ENCODE measurements at regions not wholly inside any gene's neighbourhood (a gene's known extent, or its start where the extent isn't known, plus 50 kb on each side); places are given as distances from the start of the nearest gene placed in this dataset.
"Not testable (repeated sequence)": the region's sequence is repeated elsewhere in the genome, so short reads cannot be mapped to it uniquely, and the experiment has no call there.

DNA sequence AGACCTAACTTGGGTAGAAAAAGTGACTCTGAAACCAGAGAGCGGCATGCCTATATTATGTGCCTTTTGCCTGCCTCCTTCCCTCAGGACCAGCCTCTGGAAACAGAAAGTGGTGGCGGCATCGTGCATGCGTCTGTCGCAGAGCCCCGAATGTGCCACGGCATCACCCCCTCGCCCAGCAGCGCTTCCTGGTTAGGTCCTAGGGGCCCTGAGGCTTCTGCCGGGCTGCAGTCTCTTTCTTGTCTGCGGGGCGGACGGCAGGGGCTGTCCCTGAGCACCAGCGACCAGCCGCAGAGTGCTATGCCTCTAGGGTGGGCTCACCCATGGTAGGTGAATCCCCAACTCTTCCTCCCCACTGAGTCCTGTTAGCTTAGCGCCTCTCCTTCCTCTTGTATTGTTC is 68.7 kb downstream of the VSIG4 start:
- no peak for DNase-seq (ENCODE audit: low spot score)

DNA sequence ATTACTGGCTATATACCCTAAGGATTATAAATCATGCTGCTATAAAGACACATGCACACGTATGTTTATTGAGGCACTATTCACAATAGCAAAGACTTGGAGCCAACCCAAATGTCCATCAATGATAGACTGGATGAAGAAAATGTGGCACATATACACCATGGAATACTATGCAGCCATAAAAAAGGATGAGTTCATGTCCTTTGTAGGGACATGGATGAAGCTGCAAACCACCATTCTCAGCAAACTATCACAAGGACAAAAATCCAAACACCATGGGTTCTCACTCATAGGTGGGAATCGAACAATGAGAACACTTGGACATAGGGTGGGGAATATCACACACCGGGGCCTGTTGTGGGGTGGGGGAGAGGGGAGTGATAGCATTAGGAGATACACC is 72.7 kb downstream of the VSIG4 start:
- not testable (repeated sequence) for DNase-seq (ENCODE audit: low spot score)

DNA sequence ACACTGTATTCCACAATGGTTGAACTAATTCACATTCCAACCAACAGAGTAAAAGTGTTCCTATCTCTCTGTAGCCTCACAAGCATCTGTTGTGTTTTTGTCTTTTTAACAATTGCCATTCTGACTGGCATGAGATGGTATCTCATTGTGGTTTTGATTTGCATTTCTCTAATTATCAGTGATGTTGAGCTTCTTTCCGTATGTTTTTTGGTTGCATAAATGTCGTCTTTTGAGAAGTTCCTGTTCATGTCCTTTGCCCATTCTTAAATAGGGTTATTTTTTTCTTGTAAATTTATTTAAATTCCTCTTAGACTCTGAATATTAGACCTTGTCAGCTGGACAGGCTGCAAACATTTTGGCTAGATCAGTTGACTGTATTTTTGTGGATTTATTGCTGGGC is 78.2 kb downstream of the VSIG4 start:
- no peak for DNase-seq (ENCODE audit: low spot score)

DNA sequence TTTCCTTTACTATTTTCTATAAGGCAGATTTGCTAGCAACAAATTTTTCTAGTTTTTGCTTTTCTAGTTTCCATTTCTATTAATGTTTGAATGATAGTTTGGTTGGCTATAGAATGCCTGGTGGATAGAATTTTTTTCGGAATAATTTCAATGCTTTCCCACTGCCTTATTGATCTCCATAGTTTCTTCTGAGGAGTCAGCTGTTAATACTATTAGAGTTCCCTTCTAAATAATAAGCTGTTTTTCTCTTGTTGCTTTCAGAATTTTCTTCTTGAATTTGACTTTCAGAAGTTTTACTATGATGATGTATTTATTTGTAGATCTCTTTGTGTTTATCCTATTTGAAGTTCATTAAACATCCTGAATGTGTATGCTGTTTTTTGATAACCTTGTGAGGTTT is 91.8 kb downstream of the VSIG4 start:
- DNase-seq (ENCODE audit: low spot score): no peak

DNA sequence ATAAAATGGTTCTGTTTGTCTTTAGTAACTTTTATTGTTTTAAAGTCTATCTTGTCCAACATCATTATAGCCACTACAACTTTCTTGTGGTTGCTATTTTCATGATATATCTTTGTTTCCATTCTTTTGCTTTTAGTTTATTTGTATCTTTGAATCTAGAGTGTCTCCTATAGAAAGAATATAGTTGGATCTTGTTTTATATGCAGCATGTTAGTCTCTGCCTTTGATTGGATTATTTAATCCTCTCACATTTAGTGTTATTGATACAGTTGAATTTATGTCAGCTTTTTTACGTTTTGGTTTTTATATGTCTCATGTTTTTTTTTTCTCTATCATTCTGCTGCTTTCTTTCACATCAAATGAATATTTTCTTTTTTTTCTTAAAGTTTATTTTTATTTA is 98.1 kb downstream of the VSIG4 start:
- no peak for DNase-seq (ENCODE audit: low spot score)

DNA sequence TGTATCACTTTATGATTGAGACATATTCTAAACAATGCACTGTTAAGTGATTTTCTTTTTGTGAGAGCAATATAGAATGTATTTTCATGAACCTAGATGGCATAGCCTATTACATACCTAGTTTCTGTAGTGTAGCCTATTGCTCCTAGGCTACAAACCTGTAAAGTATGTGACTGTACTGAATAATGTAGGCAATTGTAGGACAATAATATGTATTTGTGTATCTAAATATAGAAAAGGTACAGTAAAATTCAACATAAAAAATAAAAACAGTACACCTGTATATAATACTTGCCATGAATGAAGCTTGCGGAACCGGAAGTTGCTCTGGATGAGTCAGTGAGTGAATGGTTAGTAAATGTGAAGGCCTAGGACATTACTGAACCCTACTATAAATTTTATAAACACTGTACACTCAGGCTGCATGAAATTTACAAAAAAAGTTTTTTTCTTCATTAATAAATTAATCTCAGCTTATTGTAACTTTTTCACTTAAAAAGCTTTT is 106.7 kb downstream of the VSIG4 start:
- DNase-seq (ENCODE audit: low spot score): no peak

DNA sequence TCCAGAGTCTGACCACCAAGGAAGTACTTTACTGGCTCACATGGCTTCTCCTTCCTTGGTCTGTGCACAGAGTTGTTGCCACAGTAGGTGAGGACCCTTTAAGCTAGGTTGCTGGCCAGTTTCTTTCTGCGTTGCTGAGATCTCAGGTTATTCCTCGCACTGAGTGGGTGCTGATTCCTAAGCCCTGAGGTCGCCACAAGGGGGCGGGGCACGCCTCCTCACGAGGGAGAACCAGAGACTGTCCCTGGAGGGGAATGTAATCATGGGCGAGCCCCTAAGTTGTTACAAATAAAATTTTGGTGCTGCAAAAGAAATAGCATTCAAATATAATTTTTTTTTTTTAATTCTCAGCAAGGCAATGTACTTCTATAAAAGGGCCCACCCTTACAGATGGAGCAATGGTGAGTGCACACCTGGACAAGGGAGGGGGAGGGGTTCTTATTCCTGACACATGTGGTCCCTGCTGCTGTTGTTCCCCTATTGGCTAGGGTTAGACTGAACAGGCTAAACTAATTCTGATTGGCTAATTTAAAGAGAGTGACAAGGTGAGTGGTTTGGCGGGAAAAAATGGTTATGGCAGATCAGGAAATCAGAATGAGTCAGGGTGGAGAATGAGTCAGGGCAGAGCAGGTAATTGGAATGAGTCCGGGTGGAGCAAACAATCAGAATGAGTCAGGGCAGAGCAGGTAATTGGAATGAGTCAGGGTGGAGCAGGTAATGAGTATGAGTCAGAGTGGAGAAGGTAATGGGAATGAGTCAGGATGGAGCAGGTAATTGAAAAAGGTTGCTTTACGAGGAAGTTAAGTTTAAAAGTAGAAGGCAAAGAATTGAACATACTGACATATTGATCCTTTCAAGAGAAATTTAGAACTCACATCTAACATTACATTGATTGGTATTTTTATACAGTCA is 107.5 kb downstream of the VSIG4 start:
- DNase-seq (ENCODE audit: low spot score): peak; percentile 40

DNA sequence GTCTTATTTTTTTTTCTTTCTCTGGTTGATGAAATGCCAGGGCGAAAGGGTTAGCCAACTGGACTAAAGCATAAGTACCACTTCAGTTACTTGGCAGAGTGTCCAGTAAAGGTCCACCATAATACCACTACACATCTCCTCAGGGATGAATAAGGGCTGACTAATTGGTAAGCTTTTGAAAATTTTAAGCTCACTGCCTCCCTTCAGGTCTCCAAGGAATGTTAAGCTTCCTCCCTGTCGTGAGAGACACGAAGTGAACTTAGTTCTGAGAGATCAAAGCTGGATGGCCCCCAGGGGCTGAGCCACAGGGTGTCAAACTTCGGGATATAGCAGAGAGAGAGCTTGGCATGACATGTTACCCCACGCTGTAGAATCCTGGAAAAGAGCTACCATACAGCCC is 111.4 kb downstream of the VSIG4 start:
- DNase-seq (ENCODE audit: low spot score): no peak

DNA sequence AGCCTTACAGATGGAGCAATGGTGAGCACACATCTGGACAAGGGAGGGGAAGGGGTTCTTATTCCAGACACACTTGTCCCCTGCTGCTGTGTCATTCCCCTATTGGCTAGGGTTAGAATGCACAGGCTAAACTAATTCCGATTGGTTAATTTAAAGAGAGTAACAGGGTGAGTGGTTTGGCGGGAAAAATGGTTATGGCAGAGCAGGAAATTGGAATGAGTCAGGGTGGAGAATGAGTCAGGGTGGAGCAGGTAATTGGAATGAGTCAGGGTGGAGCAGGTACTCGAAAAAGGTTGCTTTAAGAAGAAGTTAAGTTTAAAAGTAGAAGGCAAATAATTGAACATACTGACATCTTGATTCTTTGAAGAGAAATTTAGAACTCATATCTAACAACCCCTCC is 112.5 kb downstream of the VSIG4 start:
- DNase-seq (ENCODE audit: low spot score): peak; percentile 1

DNA sequence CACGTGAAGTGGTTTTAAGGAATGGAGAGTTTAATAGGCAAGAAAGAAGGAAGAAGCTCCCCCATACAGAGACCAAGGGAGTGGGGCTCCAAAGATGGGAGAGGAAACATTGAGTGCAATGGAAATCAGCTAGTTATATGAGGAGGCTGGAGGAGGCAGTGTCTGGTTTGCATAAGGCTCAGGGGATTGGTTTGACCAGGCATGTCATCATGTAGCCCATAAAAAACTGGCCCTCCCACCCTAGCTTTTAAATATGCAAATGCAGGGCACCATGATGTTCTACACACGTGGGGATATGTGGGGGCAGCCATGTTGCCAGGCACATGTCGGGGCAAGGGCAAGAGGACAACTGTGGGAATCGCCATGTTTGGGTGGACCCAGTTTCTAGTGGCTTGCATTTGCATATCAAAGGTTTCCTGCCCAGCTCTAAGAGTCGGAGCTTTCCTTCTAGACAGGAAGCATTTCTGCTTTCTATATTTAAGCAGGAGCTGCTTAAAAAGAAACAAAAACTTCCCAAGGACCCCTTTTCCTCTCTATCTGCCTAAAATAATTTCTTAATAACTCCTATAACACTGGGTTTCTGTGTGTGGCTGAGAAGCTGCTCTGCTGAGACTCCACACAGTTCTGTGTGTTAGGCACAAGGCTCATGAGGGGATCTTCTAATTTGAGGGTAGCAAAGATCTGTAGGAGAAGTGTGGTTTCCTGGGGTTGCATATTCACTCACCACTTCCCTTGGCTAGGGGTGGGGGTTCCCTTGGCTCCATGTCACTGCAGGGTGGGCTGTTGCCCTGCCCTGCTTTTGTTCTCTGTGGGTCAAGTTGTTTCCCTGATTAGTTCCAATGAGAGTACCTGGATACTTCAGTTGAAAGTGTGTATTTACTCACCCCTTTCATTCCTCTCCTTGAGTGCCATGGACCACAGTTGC is 113.5 kb downstream of the VSIG4 start:
- peak; percentile 42 for DNase-seq (ENCODE audit: low spot score)

DNA sequence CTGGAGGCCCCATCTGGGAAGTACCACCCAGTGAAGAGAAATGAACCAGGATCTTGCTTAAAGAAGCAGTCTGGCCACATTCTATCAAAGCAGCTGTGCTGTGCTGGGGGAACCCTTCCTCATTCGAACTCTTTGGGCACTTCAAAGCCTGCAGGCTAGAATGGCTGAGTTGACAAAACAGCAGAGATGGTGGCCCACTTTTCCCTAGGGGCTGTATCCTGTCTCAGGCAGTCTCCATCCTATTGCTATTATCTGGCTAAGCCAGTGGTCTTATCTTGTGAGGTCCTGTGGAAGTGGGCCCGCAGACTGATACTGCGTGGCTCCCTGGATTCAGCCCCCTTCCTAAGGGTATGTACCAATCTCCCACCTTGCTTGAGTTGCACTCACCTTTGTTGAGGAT is 114.3 kb downstream of the VSIG4 start:
- no peak for DNase-seq (ENCODE audit: low spot score)

DNA sequence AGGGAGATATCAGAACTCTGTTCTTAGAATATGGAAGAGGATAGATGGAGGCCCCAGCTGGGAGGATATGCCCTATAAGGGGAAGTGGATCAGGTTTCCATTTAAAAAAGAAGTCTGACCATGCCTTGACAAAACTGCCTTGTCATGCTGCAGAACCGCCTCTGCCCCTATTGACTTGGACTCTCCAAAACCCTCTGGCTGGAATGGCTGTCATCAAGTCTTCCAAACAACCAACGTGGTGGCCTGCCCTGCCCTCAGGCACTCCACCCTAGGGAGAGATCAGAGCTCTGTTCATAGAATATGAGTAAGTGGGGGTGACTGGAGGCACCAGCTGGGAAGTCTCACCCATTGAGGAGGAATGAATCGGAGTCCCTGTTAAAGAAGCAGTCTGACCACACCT is 114.9 kb downstream of the VSIG4 start:
- no peak for DNase-seq (ENCODE audit: low spot score)

DNA sequence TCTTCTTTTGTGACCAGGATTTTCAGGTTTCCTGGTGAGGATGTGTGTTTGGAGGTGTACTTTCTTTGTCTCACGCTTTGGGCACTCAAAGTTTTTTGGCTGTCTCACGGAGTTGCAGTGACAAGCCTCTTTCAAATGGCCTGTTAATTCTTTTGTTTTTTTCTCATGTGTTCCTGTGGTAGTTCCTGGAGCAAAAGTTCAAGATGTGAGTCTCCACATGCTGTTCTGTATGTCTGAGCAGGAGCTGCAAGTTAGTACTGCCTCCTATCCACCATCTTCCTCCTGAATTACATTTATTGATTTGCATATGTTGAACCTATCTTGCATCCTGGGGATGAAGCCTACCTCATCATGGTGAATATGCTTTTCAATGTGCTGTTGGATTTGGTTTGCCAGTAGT is 118.5 kb downstream of the VSIG4 start:
- no peak for DNase-seq (ENCODE audit: low spot score)

DNA sequence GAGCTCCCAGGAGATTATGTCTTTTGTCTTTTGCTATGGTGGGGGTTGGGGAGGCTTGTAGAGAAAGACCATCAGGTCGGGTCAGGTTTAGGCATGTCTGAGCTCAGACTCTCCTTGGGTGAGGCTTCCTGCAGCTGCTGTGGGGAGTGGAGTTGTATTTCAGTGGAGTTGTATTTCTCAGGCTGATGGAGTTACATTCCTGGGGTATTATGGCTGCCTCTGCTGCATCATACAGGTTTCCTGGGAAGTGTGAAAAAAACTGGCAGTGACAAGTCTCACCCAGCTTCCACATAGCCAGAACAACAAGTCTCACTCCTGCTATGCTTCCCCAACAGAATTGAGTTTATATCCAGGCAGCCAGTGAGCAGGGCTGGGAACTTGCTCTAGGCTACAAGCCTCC is 119.3 kb downstream of the VSIG4 start:
- no peak for DNase-seq (ENCODE audit: low spot score)

DNA sequence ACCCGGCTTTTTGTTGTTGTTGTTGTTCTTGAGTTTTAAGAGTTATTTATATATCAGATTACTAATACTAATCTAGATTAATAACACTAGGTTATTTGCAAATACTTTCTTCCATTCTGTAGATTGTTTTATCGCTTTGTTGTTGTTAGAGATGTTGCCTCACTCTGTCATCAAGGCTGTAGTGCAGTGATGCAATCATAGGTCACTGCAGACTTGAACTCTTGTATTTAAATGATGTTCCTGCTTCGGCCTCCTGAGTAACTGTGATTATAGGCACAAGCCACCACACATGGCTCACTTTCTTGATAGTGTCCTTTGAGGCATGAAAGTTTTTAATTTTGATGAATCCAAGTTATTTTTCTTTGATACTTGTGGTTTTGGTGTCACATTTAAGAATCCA is 129.0 kb downstream of the VSIG4 start:
- DNase-seq (ENCODE audit: low spot score): no peak

DNA sequence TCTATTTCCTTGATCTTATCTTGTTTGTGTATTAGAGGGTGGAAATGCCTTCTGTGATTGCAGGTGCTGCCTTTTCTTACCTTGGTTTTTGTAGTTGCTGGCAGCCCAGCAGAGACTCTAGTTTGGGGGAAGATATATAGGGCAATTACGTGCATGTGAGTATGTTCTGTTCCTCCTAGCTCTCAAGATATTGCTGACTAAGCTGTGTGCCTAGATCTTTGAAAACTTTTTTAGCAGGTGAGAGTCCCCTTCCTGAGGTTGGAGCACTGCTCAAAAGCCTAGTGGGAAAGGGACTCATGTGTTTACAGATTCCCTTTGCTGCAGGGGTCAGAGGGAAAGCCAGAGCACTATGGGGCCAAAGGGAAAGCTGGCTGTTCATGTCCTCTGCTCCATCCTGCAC is 136.1 kb downstream of the VSIG4 start:
- no peak for DNase-seq (ENCODE audit: low spot score)

DNA sequence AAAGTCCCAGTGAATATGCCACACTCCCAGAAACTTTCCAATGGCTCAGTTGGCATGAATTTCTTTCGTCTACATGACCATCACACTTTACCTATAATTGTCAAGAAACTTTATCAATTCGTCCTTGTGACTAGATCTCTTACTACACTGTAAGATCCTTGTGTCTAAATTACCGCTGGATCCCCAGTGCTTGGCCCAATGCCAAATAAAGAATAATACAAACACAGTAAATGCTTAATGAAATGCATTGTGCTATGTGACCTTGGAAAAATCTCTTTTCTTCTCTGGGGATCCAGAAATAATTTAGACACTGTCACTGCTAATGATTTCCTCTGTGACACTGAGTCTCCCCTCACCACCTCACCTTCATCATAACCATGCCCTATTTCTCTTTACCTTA is 137.9 kb downstream of the VSIG4 start:
- DNase-seq (ENCODE audit: low spot score): no peak

DNA sequence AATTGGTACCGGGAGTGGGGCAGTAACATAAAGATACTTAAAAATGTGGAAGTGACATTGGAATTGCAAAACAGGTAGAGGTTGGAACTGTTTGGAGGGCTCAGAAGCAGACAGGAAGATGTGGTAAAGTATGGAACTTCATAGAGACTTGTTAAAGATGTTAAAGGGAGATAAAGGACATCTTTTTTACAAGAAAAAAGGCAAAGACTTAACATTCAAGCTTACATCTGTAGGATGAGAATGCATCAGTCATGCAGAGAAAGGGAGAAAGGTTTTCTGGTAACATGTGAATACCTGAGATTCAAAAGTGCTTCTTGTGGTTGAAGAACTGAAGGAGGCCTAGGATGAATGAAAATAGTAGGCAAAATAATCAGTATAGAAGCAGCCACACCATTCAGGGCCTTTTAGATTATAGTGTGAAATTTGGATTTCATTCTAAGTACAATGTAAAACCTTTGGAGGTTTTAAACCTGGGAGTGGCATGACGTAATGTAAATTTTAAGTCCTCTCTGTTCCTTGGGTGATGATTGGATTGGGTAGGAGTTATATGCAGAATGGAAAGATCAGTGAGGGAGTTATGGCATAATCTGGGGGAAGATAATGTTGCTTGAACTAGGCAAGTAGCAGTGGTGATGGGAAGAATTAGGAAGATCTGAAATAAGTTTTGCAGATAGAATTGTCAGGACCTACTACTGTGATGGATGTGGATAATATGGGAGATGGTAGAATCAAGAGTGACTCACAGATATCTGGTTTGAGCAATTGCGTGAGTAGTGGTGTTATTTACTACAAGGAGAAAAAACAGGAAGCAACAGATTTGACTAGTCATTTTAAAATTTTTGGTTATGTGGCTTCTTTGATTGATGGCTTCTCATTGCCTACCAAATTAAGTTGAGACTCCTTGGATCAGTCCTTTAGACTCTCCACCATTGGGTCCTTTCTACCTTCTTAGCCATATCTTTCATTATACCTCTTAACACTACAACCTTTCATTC is 138.7 kb downstream of the VSIG4 start:
- DNase-seq (ENCODE audit: low spot score): no peak

DNA sequence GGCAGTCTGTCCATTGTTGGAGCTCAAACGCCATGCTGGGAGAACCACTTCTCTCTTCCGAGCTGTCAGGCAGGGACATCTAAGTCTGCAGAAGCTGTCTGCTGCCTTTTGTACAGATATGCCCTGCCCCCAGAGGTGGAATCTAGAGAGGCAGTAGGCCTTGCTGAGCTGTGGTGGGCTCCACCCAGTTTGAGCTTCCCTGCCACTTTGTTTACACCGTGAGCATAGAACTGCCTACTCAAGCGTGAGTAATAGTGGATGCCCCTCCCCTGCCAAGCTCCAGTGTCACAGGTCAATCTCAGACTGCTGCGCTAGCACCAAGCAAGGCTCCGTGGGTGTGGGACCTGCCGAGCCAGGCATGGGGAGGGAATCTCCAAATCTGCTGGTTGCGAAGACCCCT is 145.7 kb downstream of the VSIG4 start:
- DNase-seq (ENCODE audit: low spot score): peak; percentile 39

DNA sequence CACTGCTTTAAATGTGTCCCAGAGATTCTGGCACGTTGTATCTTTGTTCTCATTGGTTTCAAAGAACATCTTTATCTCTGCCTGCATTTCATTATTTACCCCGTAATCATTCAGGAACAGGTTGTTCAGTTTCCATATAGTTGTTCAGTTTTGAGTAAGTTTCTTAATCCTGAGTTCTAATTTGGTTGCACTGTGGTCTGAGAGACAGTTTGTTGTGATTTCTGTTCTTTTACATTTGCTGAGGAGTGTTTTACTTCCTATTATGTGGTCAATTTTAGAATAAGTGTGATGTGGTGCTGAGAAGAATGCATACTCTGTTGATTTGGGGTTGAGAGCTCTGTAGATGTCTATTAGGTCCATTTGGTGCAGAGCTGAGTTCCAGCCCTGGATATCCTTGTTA is 148.1 kb downstream of the VSIG4 start:
- not testable (repeated sequence) for DNase-seq (ENCODE audit: low spot score)

DNA sequence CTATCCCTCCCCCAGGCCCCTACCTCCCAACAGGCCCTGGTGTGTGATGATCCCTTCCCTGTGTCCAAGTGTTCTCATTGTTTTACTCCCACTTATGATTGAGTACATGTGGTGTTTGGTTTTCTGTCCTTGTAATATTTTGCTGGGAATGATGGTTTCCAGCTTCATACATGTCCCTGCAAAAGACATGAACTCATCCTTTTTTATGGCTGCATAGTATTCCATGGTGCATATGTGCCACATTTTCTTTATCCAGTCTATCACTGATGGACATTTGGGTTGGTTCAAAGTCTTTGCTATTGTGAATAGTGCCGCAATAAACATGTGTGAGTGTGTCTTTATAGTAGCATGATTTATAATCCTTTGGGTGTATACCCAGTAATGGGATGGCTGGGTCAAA is 151.7 kb downstream of the VSIG4 start:
- DNase-seq (ENCODE audit: low spot score): not testable (repeated sequence)

DNA sequence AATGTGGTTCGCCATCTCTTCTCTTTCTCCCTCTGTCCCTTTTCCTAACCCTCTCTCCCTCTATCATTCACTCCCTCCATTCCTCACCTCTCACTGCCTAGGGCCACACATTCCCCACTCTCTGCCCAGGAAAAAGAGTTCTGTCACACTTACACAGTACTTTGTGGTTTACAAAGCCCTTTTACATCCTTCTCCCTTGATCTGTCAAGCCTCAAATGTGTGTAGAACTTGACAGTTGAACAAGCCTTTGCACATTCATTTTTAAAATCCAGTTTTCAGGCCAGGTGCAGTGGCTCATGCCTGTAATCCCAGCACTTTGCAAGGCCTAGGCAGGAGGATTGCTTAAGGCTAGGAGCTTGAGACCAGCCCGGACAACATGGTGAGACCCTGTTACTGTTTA is 156.3 kb downstream of the VSIG4 start:
- no peak for DNase-seq (ENCODE audit: low spot score)

Data from CD4-positive, alpha-beta T cell treated with Interleukin-2 at 100 ng/mL for 4 hours (primary cell).